ENCODE measurements at regions not wholly inside any gene's neighbourhood (a gene's known extent, or its start where the extent isn't known, plus 50 kb on each side); places are given as distances from the start of the nearest gene placed in this dataset.

GRCh38 chr3:22236490-22237270 lies 485.7 kb upstream of the ZNF385D start:
- DNase-seq: no peak

GRCh38 chr3:22239011-22239410 lies 488.0 kb upstream of the ZNF385D start:
- no peak for DNase-seq

GRCh38 chr3:22241110-22241509 lies 490.1 kb upstream of the ZNF385D start:
- DNase-seq: no peak

- peak; percentile 83 for DNase-seq
Measured at GRCh38 chr3:22244761-22245521, 493.9 kb upstream of the ZNF385D start.

GRCh38 chr3:22245811-22246583 lies 495.0 kb upstream of the ZNF385D start:
- no peak for DNase-seq

GRCh38 chr3:22249658-22250057 lies 498.6 kb upstream of the ZNF385D start:
- DNase-seq: no peak

GRCh38 chr3:22257252-22257651 lies 506.2 kb upstream of the ZNF385D start:
- no peak for DNase-seq

- no peak for DNase-seq
Measured at GRCh38 chr3:22262386-22262785, 511.4 kb upstream of the ZNF385D start.

GRCh38 chr3:22263042-22263441 lies 512.0 kb upstream of the ZNF385D start:
- DNase-seq: no peak

GRCh38 chr3:22265403-22265802 lies 514.4 kb upstream of the ZNF385D start:
- DNase-seq: no peak

GRCh38 chr3:22269831-22270230 lies 518.8 kb upstream of the ZNF385D start:
- peak; percentile 73 for DNase-seq

GRCh38 chr3:22276351-22276750 lies 525.3 kb upstream of the ZNF385D start:
- DNase-seq: no peak

GRCh38 chr3:22284559-22284958 lies 533.5 kb upstream of the ZNF385D start:
- no peak for DNase-seq

- DNase-seq: no peak
Measured at GRCh38 chr3:22288756-22289155, 537.7 kb upstream of the ZNF385D start.

GRCh38 chr3:22292681-22293080 lies 541.7 kb upstream of the ZNF385D start:
- no peak for DNase-seq

GRCh38 chr3:22296601-22297000 lies 545.6 kb upstream of the ZNF385D start:
- no peak for DNase-seq

GRCh38 chr3:22297436-22297835 lies 546.4 kb upstream of the ZNF385D start:
- DNase-seq: no peak

- no peak for DNase-seq
Measured at GRCh38 chr3:22306454-22306853, 555.4 kb upstream of the ZNF385D start.

GRCh38 chr3:22308871-22309270 lies 557.9 kb upstream of the ZNF385D start:
- no peak for DNase-seq

- DNase-seq: no peak
Measured at GRCh38 chr3:22315925-22316324, 564.9 kb upstream of the ZNF385D start.

- no peak for DNase-seq
Measured at GRCh38 chr3:22318325-22318724, 567.3 kb upstream of the ZNF385D start.

- DNase-seq: no peak
Measured at GRCh38 chr3:22319446-22319845, 568.4 kb upstream of the ZNF385D start.

GRCh38 chr3:22322861-22323260 lies 571.9 kb upstream of the ZNF385D start:
- DNase-seq: no peak

- DNase-seq: no peak
Measured at GRCh38 chr3:22326305-22326704, 575.3 kb upstream of the ZNF385D start.

Data from femur (tissue), 1 donor.